WI38 (cell line): ENCODE measurements at regions not wholly inside any gene's neighbourhood (a gene's known extent, or its start where the extent isn't known, plus 50 kb on each side); places are given as distances from the start of the nearest gene placed in this dataset.

ENCODE experiments used
- H3K4me3 ChIP-seq: 2 replicates; pipeline ENCODE4 v1.5.1; 2011; ENCODE audit warnings: low read depth, mild to moderate bottlenecking, control low read depth, low read length
- TF ChIP-seq, protein P1 (sequence below): IDR thresholded peaks from 2 replicates; pipeline ENCODE4 v1.5.1; 2012; ENCODE audit warnings: low read depth, mild to moderate bottlenecking, control low read depth, low read length

DNA sequence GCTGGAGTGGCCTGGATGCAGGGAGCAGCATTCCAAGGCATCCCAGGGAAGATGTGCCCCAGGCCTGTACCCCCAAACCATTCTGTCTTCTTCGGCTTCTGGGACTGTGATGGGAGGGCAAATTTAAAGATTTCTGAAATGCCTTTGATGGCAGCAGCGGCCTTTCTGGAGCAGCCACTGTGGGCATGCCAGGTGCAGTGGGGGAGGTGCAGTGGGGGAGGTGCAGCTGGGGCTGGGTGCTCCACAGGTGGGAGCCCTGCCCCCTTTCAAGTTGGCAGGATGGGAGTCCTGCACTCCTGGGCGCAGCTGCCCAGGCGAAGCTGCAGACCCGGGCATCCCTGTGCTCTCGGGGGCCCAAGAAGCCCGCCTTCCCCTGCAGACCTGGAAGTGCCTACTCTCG, 293.5 kb upstream of the MOCS1 start:
- H3K4me3 ChIP-seq = no peak overlapping the region
- TF ChIP-seq, protein P1, sequence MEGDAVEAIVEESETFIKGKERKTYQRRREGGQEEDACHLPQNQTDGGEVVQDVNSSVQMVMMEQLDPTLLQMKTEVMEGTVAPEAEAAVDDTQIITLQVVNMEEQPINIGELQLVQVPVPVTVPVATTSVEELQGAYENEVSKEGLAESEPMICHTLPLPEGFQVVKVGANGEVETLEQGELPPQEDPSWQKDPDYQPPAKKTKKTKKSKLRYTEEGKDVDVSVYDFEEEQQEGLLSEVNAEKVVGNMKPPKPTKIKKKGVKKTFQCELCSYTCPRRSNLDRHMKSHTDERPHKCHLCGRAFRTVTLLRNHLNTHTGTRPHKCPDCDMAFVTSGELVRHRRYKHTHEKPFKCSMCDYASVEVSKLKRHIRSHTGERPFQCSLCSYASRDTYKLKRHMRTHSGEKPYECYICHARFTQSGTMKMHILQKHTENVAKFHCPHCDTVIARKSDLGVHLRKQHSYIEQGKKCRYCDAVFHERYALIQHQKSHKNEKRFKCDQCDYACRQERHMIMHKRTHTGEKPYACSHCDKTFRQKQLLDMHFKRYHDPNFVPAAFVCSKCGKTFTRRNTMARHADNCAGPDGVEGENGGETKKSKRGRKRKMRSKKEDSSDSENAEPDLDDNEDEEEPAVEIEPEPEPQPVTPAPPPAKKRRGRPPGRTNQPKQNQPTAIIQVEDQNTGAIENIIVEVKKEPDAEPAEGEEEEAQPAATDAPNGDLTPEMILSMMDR = no peak

DNA sequence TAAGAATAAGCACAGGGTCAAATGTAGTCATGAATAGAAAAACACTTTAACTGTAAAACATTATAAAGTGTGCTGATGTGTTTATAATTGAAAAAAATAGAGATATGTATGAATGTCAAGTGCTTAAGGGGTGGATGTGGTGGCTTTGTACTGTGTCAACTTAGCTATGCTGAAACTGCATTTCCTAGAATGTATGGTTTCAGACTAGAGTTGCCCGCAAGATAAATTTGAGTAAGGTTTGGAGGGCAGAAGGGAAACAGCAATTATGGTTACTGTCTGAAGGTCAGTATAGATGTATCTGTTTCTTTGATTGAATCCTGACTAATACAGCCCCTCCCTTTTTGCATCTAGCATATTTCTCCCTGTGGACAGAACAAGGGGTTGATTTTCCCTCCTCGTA, 288.1 kb upstream of the MOCS1 start:
- TF ChIP-seq, protein P1 = no peak
- no peak overlapping the region for H3K4me3 ChIP-seq

DNA sequence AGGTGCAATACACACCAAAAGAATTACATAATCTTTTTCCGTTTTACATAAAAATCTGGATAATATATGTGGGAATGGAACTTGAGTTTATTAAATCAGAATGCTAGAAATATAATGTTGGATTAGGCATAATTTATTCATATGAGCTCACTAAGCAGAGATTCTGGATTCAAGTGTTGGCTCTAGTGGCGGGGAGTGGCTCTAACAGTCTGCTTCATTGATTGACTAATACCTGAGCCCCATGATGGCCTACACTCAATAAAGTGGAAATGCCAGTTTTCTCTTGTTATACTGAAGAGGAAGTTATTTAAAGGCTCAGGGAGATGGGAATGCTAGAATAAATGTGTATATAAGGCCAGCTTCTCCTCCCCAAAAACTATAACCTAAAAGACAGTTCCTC, 285.5 kb upstream of the MOCS1 start:
- H3K4me3 ChIP-seq = no peak overlapping the region
- TF ChIP-seq, protein P1 = no peak

DNA sequence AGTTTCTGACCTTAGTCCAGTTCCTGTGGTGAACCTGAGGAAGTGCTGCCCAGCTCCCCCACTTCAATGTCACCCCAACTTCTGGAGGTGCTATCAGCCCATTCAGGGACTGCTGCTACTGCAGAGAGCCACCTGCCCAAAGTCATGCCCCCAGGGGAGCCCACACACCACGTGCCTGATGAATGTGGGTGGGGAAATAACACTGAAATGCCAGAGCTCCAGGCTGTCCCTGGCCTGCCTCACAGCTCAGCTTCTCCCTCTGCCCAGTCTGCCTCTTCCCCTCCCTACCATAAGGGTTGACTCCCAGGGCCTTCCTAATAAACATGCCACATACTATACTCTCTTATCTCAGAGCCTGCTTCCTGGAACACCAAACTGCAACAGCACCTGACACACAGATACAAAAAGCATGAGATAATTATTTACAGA, 276.4 kb upstream of the MOCS1 start:
- no peak overlapping the region for H3K4me3 ChIP-seq
- TF ChIP-seq, protein P1 = no peak

DNA sequence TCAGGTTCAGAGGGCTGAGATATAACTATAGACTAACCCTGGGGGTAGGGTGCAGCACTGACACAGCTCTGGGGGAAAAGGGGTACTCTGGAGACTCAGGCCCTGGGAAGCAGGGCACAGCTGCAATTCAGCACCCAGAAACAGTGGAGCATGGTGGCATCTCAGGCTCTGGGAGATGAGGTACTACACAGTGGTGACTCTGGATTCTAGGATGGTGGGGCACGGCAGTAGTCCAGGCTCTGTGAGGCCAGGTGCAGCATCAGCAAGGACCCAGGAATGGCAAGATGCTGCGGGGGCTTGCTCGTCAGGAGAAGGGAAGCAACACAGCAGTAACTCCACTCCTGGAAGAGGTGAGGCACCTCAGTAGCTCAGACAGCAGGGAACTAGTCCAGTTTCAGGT, 271.5 kb upstream of the MOCS1 start:
- H3K4me3 ChIP-seq = no peak overlapping the region
- TF ChIP-seq, protein P1 = no peak

DNA sequence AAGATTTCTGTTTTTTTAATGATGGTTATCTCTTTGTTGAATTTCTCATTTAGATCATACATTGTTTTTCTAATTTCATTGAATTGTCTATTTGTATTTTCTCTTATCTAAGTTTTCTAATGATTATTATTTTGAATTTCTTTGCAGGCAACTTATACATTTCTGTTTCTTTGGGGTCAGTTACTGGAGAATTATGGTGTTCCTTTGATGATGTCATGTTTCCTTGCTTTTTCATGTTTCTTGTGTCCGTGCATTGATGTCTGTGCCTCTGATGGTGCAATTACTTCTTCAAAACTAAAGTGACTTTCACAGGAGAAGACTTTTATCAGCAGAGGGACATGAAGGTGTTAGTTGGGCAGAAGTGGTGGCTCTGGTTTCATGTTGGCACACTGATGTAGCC, 270.7 kb upstream of the MOCS1 start:
- TF ChIP-seq, protein P1 = no peak
- no peak overlapping the region for H3K4me3 ChIP-seq

DNA sequence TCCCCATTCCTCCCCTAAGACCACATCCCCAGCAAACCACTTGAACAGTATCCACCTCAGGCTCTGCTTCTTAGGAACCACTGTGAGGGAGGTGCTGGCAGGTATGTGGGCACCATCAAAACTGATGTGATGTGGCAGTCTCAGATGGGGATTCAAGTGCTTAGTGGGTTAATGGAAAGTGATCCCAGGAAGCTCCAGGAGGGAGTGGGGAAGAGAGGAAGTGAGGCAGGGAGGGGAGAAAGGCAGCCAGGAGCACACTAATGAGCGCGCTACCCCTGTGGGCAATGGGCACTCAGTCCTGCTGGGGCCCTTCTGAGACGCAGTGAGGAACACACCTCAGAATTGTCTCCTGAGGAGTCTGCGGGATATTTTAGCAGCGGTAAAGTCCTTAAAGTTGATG, 263.1 kb upstream of the MOCS1 start:
- no peak overlapping the region for H3K4me3 ChIP-seq
- TF ChIP-seq, protein P1 = no peak
